Osteoblast (primary cell): ENCODE measurements at regions not wholly inside any gene's neighbourhood (a gene's known extent, or its start where the extent isn't known, plus 50 kb on each side); places are given as distances from the start of the nearest gene placed in this dataset.

Source experiments
- DNase-seq: peaks from one replicate; pipeline ENCODE4 v3.0.0; 2011; ENCODE audit warnings: low spot score, mixed read lengths; ENCODE audit not compliant: insufficient read length; ENCODE audit errors: missing footprints
- H2AFZ ChIP-seq: 2 replicates; pipeline ENCODE4 v1.6.0; 2011; ENCODE audit warnings: mild to moderate bottlenecking, low read length
- H3K27ac ChIP-seq: 2 replicates; pipeline ENCODE4 v1.5.1; 2011; ENCODE audit warnings: mild to moderate bottlenecking, low read depth, low read length, moderate library complexity
- H3K27me3 ChIP-seq: 2 replicates; pipeline ENCODE4 v1.6.0; 2012; ENCODE audit warnings: mild to moderate bottlenecking, control low read depth, inconsistent platforms, low read length, moderate library complexity; ENCODE audit not compliant: insufficient read depth
- H3K36me3 ChIP-seq: 2 replicates; pipeline ENCODE4 v1.5.1; 2011; ENCODE audit warnings: mild to moderate bottlenecking, low read length, control low read depth, moderate library complexity; ENCODE audit not compliant: insufficient read depth
- H3K4me1 ChIP-seq: 2 replicates; pipeline ENCODE4 v1.5.1; 2011; ENCODE audit warnings: mild to moderate bottlenecking, low read length, control low read depth, moderate library complexity; ENCODE audit not compliant: insufficient read depth
- H3K4me2 ChIP-seq: 2 replicates; pipeline ENCODE4 v1.6.0; 2011; ENCODE audit warnings: mild to moderate bottlenecking, low read length; ENCODE audit not compliant: insufficient read depth
- H3K4me3 ChIP-seq: fragments of 200-600 bp; sonication (generic); 3 replicates; pipeline ENCODE4 v1.5.1; 2012; ENCODE audit warnings: mild to moderate bottlenecking, low read length, inconsistent platforms; ENCODE audit not compliant: insufficient read depth
- H3K79me2 ChIP-seq: 2 replicates; pipeline ENCODE4 v1.6.0; 2012; ENCODE audit warnings: mild to moderate bottlenecking, low read length, control low read depth, inconsistent platforms; ENCODE audit not compliant: insufficient read depth
- H3K9me3 ChIP-seq: 2 replicates; pipeline ENCODE4 v1.5.1; 2011; ENCODE audit warnings: low read depth, low read length, control low read depth
- H4K20me1 ChIP-seq: 2 replicates; pipeline ENCODE4 v1.6.0; 2012; ENCODE audit warnings: mild to moderate bottlenecking, low read length, control low read depth; ENCODE audit not compliant: insufficient read depth
- CTCF ChIP-seq: IDR thresholded peaks from 2 replicates; pipeline ENCODE4 v1.5.1; 2011; ENCODE audit warnings: mild to moderate bottlenecking, low read depth, low read length, moderate library complexity; ENCODE audit errors: extremely low read depth

GRCh38 chr18:78853341-78853740 is 126.3 kb upstream of the SALL3 start:
- no peaks in the 10 kb centered on the region for H3K9me3 ChIP-seq
- H3K4me2 ChIP-seq, result no peak overlapping the region

GRCh38 chr18:78855188-78855587 is 124.4 kb upstream of the SALL3 start:
- no peak for TF ChIP-seq CTCF
- Histone ChIP-seq H3K4me2 (no peak overlapping the region), H3K4me3 (no peak overlapping the region), H3K27ac (no peak overlapping the region), H3K36me3 (no peaks in the 10 kb centered on the region), H2AFZ (no peak overlapping the region), H4K20me1 (no peaks in the 10 kb centered on the region), H3K4me1 (no peaks in the 10 kb centered on the region), H3K79me2 (no peaks in the 10 kb centered on the region), H3K9me3 (no peaks in the 10 kb centered on the region), H3K27me3 (no peaks in the 10 kb centered on the region)
- no peak for DNase-seq

More at GRCh38 chr18:78853341-78853740, 126.3 kb upstream of the SALL3 start:
- Histone ChIP-seq H3K27me3 (no peaks in the 10 kb centered on the region), H4K20me1 (no peaks in the 10 kb centered on the region), H3K79me2 (no peaks in the 10 kb centered on the region), H3K4me3 (no peak overlapping the region), H3K27ac (no peak overlapping the region), H3K4me1 (no peaks in the 10 kb centered on the region), H2AFZ (no peak overlapping the region), H3K36me3 (no peaks in the 10 kb centered on the region)
- no peak for DNase-seq
- TF ChIP-seq CTCF, result no peak

- Histone ChIP-seq H2AFZ (no peak overlapping the region), H3K36me3 (no peaks in the 10 kb centered on the region), H3K9me3 (no peaks in the 10 kb centered on the region), H3K4me1 (no peaks in the 10 kb centered on the region), H3K79me2 (no peaks in the 10 kb centered on the region), H3K27ac (no peak overlapping the region), H3K4me2 (no peak overlapping the region), H4K20me1 (no peaks in the 10 kb centered on the region), H3K4me3 (no peak overlapping the region), H3K27me3 (no peaks in the 10 kb centered on the region)
- TF ChIP-seq CTCF, result no peak
- peak; percentile 45 for DNase-seq
These were observed 122.9 kb upstream of the SALL3 start for GRCh38 chr18:78856569-78857313.

- no peaks in the 10 kb centered on the region for H3K9me3 ChIP-seq
These were observed 122.1 kb upstream of the SALL3 start for GRCh38 chr18:78857314-78858150.

More at GRCh38 chr18:78857314-78858150, 122.1 kb upstream of the SALL3 start:
- Histone ChIP-seq H3K4me3 (no peak overlapping the region), H3K27ac (no peak overlapping the region), H3K4me1 (no peaks in the 10 kb centered on the region), H3K27me3 (no peaks in the 10 kb centered on the region), H4K20me1 (no peaks in the 10 kb centered on the region), H2AFZ (no peak overlapping the region), H3K4me2 (no peak overlapping the region), H3K79me2 (no peaks in the 10 kb centered on the region), H3K36me3 (no peaks in the 10 kb centered on the region)
- no peak for TF ChIP-seq CTCF
- DNase-seq, result no peak
